ENCODE measurements at regions not wholly inside any gene's neighbourhood (a gene's known extent, or its start where the extent isn't known, plus 50 kb on each side); places are given as distances from the start of the nearest gene placed in this dataset.

- H3K4me3 ChIP-seq, result no peak overlapping the region
- H3K9me3 ChIP-seq, result no peaks in the 10 kb centered on the region
- WGBS, result 0% methylated on average over 1 of the region's 1 CpG
- DNase-seq (ENCODE audit: low spot score), result peak; percentile 41
- TF ChIP-seq POLR2AphosphoS5 (IDR thresholded peaks at IDR 0.05) (peak; percentile 53), CTCF (IDR thresholded peaks at IDR 0.05) (no peak)
- H3K27me3 ChIP-seq (replicated peaks; ENCODE audit: insufficient read depth), result no peaks in the 10 kb centered on the region
- intact Hi-C loops (cut with DNase I), result no loop called here
- H3K36me3 ChIP-seq, result no peaks in the 10 kb centered on the region
- peak overlapping the region; percentile 6 to 29 for H3K27ac ChIP-seq
- no peaks in the 10 kb centered on the region for H3K4me1 ChIP-seq (replicated peaks)
These were observed 103.5 kb upstream of the OR5AK2 start for GRCh38 chr11:56885177-56885576.

- no peak overlapping the region for H3K27ac ChIP-seq
- intact Hi-C loops (cut with DNase I), result no loop called here
- 91% methylated on average over 9 of the region's 9 CpGs for WGBS
- TF ChIP-seq POLR2A (IDR thresholded peaks at IDR 0.05) (no peak), POLR2AphosphoS5 (IDR thresholded peaks at IDR 0.05) (no peak), CTCF (IDR thresholded peaks at IDR 0.05) (no peak)
- H3K4me1 ChIP-seq (replicated peaks), result no peaks in the 10 kb centered on the region
- H3K36me3 ChIP-seq, result no peaks in the 10 kb centered on the region
- no peaks in the 10 kb centered on the region for H3K27me3 ChIP-seq (replicated peaks; ENCODE audit: insufficient read depth)
- H3K9me3 ChIP-seq, result no peaks in the 10 kb centered on the region
- no peak for DNase-seq (ENCODE audit: low spot score)
- H3K4me3 ChIP-seq, result no peak overlapping the region
These were observed 105.2 kb upstream of the OR5AK2 start for GRCh38 chr11:56883371-56883987.

GRCh38 chr11:56876621-56877275 is 112.0 kb upstream of the OR5AK2 start:
- Histone ChIP-seq H3K4me1 (replicated peaks) (no peaks in the 10 kb centered on the region), H3K27me3 (replicated peaks; ENCODE audit: insufficient read depth) (no peaks in the 10 kb centered on the region), H3K9me3 (no peaks in the 10 kb centered on the region), H3K27ac (no peak overlapping the region), H3K36me3 (no peaks in the 10 kb centered on the region), H3K4me3 (no peak overlapping the region)
- TF ChIP-seq POLR2AphosphoS5 (IDR thresholded peaks at IDR 0.05) (no peak), POLR2A (IDR thresholded peaks at IDR 0.05) (no peak), CTCF (IDR thresholded peaks at IDR 0.05) (no peak)
- WGBS, result 70% methylated on average over 3 of the region's 3 CpGs
- DNase-seq (ENCODE audit: low spot score), result no peak
- intact Hi-C loops (cut with DNase I), result no loop called here

GRCh38 chr11:56855217-56855616 is 106.7 kb upstream of the OR9G4 start:
- 56% methylated on average over 2 of the region's 2 CpGs for WGBS
- H3K4me3 ChIP-seq, result no peak overlapping the region
- H3K4me1 ChIP-seq (replicated peaks), result no peaks in the 10 kb centered on the region
- TF ChIP-seq POLR2A (IDR thresholded peaks at IDR 0.05) (no peak), POLR2AphosphoS5 (IDR thresholded peaks at IDR 0.05) (no peak), CTCF (IDR thresholded peaks at IDR 0.05) (no peak)
- H3K27me3 ChIP-seq (replicated peaks; ENCODE audit: insufficient read depth), result no peaks in the 10 kb centered on the region
- intact Hi-C loops (cut with DNase I), result no loop called here
- H3K36me3 ChIP-seq, result no peaks in the 10 kb centered on the region
- no peak for DNase-seq (ENCODE audit: low spot score)
- H3K27ac ChIP-seq, result no peak overlapping the region
- H3K9me3 ChIP-seq, result no peaks in the 10 kb centered on the region

- H3K27me3 ChIP-seq (replicated peaks; ENCODE audit: insufficient read depth), result no peaks in the 10 kb centered on the region
- intact Hi-C loops (cut with DNase I), result no loop called here
- WGBS, result 82% methylated on average over 1 of the region's 1 CpG
- DNase-seq (ENCODE audit: low spot score), result no peak
- H3K4me3 ChIP-seq, result no peak overlapping the region
- no peaks in the 10 kb centered on the region for H3K4me1 ChIP-seq (replicated peaks)
- no peak overlapping the region for H3K27ac ChIP-seq
- TF ChIP-seq POLR2AphosphoS5 (IDR thresholded peaks at IDR 0.05) (no peak), POLR2A (IDR thresholded peaks at IDR 0.05) (no peak), CTCF (IDR thresholded peaks at IDR 0.05) (no peak)
- H3K9me3 ChIP-seq, result no peaks in the 10 kb centered on the region
- no peaks in the 10 kb centered on the region for H3K36me3 ChIP-seq
These were observed 103.6 kb upstream of the OR9G4 start for GRCh38 chr11:56852131-56852530.

Data from prostate gland (tissue), 2 donors.